Transverse colon (tissue), 4 donors: ENCODE measurements at regions not wholly inside any gene's neighbourhood (a gene's known extent, or its start where the extent isn't known, plus 50 kb on each side); places are given as distances from the start of the nearest gene placed in this dataset.
"Not testable (repeated sequence)": the region's sequence is repeated elsewhere in the genome, so short reads cannot be mapped to it uniquely, and the experiment has no call there.

Experiments
- DNase-seq: peaks from one replicate; pipeline ENCODE4 v3.0.0-alpha.2; 2019
- H3K27ac ChIP-seq, 4 donors: fragments of 200-600 bp; sonication (generic); 2 replicates each; pipeline ENCODE4 v1.5.1; 2016 to 2018; ENCODE audit warnings: inconsistent platforms in 4 of 4
- H3K27me3 ChIP-seq: fragments of 200-600 bp; sonication (generic); 2 replicates; pipeline ENCODE4 v1.5.1; 2017; ENCODE audit warnings: inconsistent platforms
- H3K36me3 ChIP-seq, 4 donors: fragments of 200-600 bp; sonication (generic); 2 replicates each; pipeline ENCODE4 v1.5.1; 2017 to 2019; ENCODE audit warnings: inconsistent platforms in 4 of 4
- H3K4me1 ChIP-seq, 4 donors: fragments of 200-600 bp; sonication (generic); 2 replicates each; pipeline ENCODE4 v1.5.1; 2017 to 2020; ENCODE audit warnings: inconsistent platforms in 4 of 4
- H3K4me3 ChIP-seq, 4 donors: fragments of 200-600 bp; sonication (generic); 1 replicate in 1 of 4; 2 replicates in 3 of 4; pipeline versions ENCODE4 v1.5.1 to v1.6.1; 2017 to 2019; ENCODE audit warnings: inconsistent platforms in 4 of 4
- H3K9me3 ChIP-seq, 2 donors: fragments of 200-600 bp; sonication (generic); 2 replicates each; pipeline ENCODE4 v1.5.1; 2017 to 2019; ENCODE audit warnings: inconsistent platforms in 2 of 2
- EP300 ChIP-seq: sonication (generic); formaldehyde crosslinking; IDR thresholded peaks from one replicate; pipeline ENCODE4 v1.6.1; 2017; ENCODE audit warnings: antibody characterized with exemption, low read depth
- POLR2A ChIP-seq: fragments of 450-650 bp; IDR thresholded peaks from one replicate; pipeline ENCODE4 v1.6.1; 2016; ENCODE audit warnings: antibody characterized with exemption, mild to moderate bottlenecking, moderate library complexity
- POLR2AphosphoS5 ChIP-seq, 3 donors: sonication (generic); formaldehyde crosslinking; IDR thresholded peaks; one replicate each; pipeline ENCODE4 v1.6.1; 2016; ENCODE audit warnings: antibody characterized with exemption in 3 of 3
- WGBS, 2 donors: methylation state at CpG; one replicate each; pipeline ENCODE4 v1.1.5; 2018; ENCODE audit warnings: low coverage in 1 of 2; 5-methylcytosine and 5-hydroxymethylcytosine counted together
- in situ Hi-C, 4 donors: fragments of 200-750 bp; cut with MboI; loops; one replicate each; pipeline versions ENCODE4 v1.15.0 to v1.15.1; 2017; ENCODE audit warnings: low sequenced_read_pairs in 3 of 4, low pct_ligation_motif_present in 1 of 4, low pct_unique_long_range_greater_than_20kb in 1 of 4
- intact Hi-C: fragments of 100-400 bp; cut with DNase I; formaldehyde crosslinking; loops from one replicate; pipeline ENCODE4 v1.15.1; 2023; ENCODE audit warnings: low total_unique reads
- TF ChIP-seq, protein P1 (sequence below), 5 experiments: fragments of 200-600 bp in 3 of 5; fragments of 450-650 bp in 2 of 5; sonication (generic) in 3 of 5; IDR thresholded peaks; 1 replicate in 2 of 5; 2 replicates in 3 of 5; pipeline ENCODE4 v1.5.1; 2016 to 2017; ENCODE audit warnings: antibody characterized with exemption in 5 of 5, inconsistent platforms in 3 of 5, mild to moderate bottlenecking in 2 of 5, moderate library complexity in 1 of 5

DNA sequence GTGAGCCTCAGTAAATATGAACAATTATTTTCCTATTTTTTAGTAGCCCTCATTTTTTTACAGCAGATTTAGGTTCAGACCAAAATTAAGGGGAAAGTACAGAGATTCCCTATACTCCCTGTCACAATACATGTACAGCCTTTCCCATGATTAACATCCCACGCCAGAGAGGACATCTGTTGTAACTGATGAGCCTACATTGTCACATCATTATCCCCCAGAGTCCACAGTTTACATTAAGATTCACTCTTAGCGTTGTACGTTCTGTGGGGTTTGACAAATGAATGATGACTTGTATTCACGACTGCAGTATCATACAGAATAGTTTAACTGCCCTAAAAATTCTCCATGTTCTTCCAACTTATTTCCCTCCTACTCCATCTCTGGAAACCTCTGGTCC lies 262.3 kb upstream of the MSX2 start:
- no peaks in the 10 kb centered on the region for H3K36me3 ChIP-seq
- TF ChIP-seq POLR2A (no peak), POLR2AphosphoS5 (IDR thresholded peaks at IDR 0.05) (no peak), EP300 (no peak)
- TF ChIP-seq, protein P1, sequence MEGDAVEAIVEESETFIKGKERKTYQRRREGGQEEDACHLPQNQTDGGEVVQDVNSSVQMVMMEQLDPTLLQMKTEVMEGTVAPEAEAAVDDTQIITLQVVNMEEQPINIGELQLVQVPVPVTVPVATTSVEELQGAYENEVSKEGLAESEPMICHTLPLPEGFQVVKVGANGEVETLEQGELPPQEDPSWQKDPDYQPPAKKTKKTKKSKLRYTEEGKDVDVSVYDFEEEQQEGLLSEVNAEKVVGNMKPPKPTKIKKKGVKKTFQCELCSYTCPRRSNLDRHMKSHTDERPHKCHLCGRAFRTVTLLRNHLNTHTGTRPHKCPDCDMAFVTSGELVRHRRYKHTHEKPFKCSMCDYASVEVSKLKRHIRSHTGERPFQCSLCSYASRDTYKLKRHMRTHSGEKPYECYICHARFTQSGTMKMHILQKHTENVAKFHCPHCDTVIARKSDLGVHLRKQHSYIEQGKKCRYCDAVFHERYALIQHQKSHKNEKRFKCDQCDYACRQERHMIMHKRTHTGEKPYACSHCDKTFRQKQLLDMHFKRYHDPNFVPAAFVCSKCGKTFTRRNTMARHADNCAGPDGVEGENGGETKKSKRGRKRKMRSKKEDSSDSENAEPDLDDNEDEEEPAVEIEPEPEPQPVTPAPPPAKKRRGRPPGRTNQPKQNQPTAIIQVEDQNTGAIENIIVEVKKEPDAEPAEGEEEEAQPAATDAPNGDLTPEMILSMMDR (IDR thresholded peaks at IDR 0.05) = no peak
- no peaks in the 10 kb centered on the region for H3K27me3 ChIP-seq
- H3K9me3 ChIP-seq = no peaks in the 10 kb centered on the region
- H3K4me1 ChIP-seq = peaks cover 0 to 9% (median 4%) of the 10 kb centered on the region in 4 donors
- WGBS, 2 donors = 70 to 73% methylated on average over 2 to 4 of the region's 4 CpGs
- DNase-seq = no peak
- no peak overlapping the region for H3K4me3 ChIP-seq
- no peak overlapping the region for H3K27ac ChIP-seq
- in situ Hi-C loops = no loop called here
- intact Hi-C loops = no loop called here

DNA sequence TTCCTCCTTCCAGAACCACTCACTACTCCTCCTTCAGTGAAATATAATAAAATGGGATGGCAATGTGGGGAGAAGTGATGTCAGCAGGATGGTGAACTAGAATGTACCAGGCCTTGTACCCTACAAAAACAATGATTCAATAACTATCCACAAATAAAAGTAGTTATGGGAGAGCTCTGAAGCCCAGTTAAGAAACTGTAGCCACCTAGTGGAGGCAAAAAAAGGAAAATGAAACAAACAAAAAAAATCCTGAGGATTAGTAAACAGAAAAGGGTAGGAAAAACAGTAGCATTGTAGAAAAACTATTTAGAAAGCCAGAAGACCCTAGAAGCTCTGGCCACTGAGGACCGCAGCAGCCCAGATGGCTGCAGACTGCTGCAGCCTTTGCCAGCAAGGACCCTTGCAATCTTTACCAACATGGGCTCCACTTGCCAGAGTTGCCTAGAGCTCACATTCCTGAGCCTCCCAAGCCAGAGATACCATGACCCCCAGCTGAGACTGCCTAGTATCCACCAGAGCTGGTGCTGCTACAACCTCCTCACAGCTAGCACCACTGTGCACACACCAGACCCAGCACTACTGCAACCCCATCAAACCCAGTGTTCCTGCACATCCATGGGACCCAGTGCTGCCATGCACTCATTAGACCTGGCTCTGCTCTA lies 259.7 kb upstream of the MSX2 start:
- H3K27me3 ChIP-seq = no peaks in the 10 kb centered on the region
- no peaks in the 10 kb centered on the region for H3K36me3 ChIP-seq
- H3K9me3 ChIP-seq = no peaks in the 10 kb centered on the region
- peaks cover 0 to 9% (median 4%) of the 10 kb centered on the region in 4 donors for H3K4me1 ChIP-seq
- TF ChIP-seq POLR2AphosphoS5 (IDR thresholded peaks at IDR 0.05) (no peak), EP300 (no peak)
- TF ChIP-seq, protein P1 (IDR thresholded peaks at IDR 0.05) = no peak
- in situ Hi-C loops = no loop called here
- 82% methylated on average over 1 of the region's 1 CpG; no CpG with 5 or more reads in 1 of the 2 donors for WGBS, 2 donors
- no peak overlapping the region for H3K27ac ChIP-seq
- DNase-seq = no peak
- intact Hi-C loops = no loop called here
- H3K4me3 ChIP-seq = no peak overlapping the region

DNA sequence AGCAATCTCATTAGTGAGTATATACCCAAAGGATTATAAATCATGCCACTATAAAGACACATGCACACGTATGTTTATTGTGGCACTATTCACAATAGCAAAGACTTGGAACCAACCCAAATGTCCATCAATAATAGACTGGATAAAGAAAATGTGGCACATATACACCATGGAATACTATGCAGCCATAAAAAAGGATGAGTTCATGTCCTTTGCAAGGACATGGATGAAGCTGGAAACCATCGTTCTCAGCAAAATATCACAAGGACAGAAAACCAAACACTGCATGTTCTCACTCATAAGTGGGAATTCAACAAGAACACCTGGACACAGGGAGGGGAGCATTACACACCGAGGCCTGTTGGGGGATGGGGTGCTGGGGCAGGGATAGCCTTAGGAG lies 252.9 kb upstream of the MSX2 start:
- intact Hi-C loops, H3K36me3 ChIP-seq, H3K4me1 ChIP-seq, DNase-seq, H3K27me3 ChIP-seq, in situ Hi-C loops, H3K27ac ChIP-seq, H3K4me3 ChIP-seq, H3K9me3 ChIP-seq: not testable (repeated sequence)
- 80 to 87% methylated on average over 3 of the region's 3 CpGs for WGBS, 2 donors

DNA sequence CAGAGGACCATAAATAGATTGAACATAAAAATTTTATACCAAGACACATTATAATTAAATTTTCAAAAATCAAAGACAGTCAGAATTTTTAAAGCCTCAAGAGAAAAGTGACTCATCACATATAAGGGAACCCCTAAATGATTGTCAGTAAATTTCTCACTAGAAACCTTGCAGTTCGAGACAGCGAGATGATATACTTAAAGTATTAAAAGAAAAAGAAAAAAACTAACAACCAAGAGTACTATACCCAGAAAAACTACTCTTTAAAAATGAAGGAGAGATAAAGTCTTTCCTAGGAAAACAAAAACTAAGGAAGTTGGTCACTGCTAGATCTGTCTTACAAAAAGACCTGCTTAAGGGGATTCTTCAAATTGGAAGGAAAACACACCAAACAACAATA lies 251.4 kb upstream of the MSX2 start:
- H3K4me1 ChIP-seq = no peaks in the 10 kb centered on the region
- H3K4me3 ChIP-seq = no peak overlapping the region
- TF ChIP-seq EP300 (no peak), POLR2AphosphoS5 (IDR thresholded peaks at IDR 0.05) (no peak), POLR2A (no peak)
- TF ChIP-seq, protein P1 (IDR thresholded peaks at IDR 0.05) = no peak
- no peaks in the 10 kb centered on the region for H3K27me3 ChIP-seq
- intact Hi-C loops (no loop called here), in situ Hi-C loops (no loop called here)
- 89 to 92% methylated on average over 2 of the region's 2 CpGs for WGBS, 2 donors
- DNase-seq = no peak
- no peaks in the 10 kb centered on the region for H3K36me3 ChIP-seq
- no peak overlapping the region for H3K27ac ChIP-seq
- peaks cover 6 to 8% of the 10 kb centered on the region in 2 donors for H3K9me3 ChIP-seq

DNA sequence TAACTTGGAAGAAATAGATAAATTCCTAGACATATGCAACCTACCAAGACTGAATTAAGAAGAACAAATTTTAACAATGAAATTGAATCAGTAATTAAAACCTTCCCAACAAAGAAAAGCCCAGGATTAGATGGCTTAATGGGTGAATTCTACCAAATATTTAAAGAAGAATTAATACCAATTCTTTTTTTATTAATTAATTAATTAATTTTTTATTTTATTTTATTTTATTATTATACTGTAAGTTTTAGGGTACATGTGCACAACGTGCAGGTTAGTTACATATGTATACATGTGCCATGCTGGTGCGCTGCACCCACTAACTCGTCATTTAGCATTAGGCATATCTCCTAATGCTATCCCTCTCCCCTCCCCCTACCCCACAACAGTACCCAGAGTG lies 248.4 kb upstream of the MSX2 start:
- H3K27me3 ChIP-seq, H3K36me3 ChIP-seq, H3K4me3 ChIP-seq, H3K4me1 ChIP-seq, H3K27ac ChIP-seq, intact Hi-C loops, DNase-seq, in situ Hi-C loops: not testable (repeated sequence)
- peaks cover 8 to 10% of the 10 kb centered on the region in 2 donors for H3K9me3 ChIP-seq
- 70 to 91% methylated on average over 1 to 3 of the region's 3 CpGs for WGBS, 2 donors
